ENCODE measurements at regions not wholly inside any gene's neighbourhood (a gene's known extent, or its start where the extent isn't known, plus 50 kb on each side); places are given as distances from the start of the nearest gene placed in this dataset.

- no peak for DNase-seq
- Mint-ChIP-seq H3K36me3 (ENCODE audit: unreplicated experiment) (no peaks in the 10 kb centered on the region), H3K27ac (ENCODE audit: unreplicated experiment) (no peak overlapping the region), H3K27me3 (ENCODE audit: unreplicated experiment) (peaks cover 2% of the 10 kb centered on the region), H3K4me3 (ENCODE audit: unreplicated experiment) (no peak overlapping the region), H3K9me3 (ENCODE audit: unreplicated experiment) (no peaks in the 10 kb centered on the region), H3K4me1 (ENCODE audit: low read depth, unreplicated experiment) (no peaks in the 10 kb centered on the region)
- TF ChIP-seq CTCF (IDR thresholded peaks at IDR 0.05; ENCODE audit: partially characterized antibody, unreplicated experiment): no peak
Observed at GRCh38 chr16:79965718-79966117, 365.2 kb upstream of the MAF start.

DNA sequence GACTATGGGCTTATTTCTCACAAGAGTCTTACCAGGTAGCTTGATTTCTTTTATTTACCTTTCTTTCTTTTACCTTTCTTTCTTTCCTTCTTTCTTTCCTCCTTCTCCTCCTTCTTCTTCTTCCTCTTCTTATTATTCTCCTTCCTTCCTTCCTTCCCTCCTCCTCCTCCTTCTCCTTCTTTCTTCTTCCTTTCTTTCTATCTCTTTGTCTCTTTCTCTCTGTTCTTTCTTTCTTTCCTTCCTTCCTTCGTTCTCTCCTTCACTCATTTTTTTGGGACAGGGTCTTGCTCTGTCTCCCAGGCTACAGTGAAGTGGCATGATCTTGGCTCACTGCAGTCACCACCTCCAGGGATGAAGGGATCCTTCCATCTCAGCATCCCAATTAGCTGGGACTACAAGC lies 363.6 kb upstream of the MAF start:
- H3K27ac Mint-ChIP-seq (ENCODE audit: unreplicated experiment): no peak overlapping the region
- no peak for DNase-seq
- TF ChIP-seq CTCF (IDR thresholded peaks at IDR 0.05; ENCODE audit: partially characterized antibody, unreplicated experiment): no peak
- no peaks in the 10 kb centered on the region for H3K36me3 Mint-ChIP-seq (ENCODE audit: unreplicated experiment)
- no peaks in the 10 kb centered on the region for H3K4me1 Mint-ChIP-seq (ENCODE audit: low read depth, unreplicated experiment)
- no peaks in the 10 kb centered on the region for H3K9me3 Mint-ChIP-seq (ENCODE audit: unreplicated experiment)
- H3K27me3 Mint-ChIP-seq (ENCODE audit: unreplicated experiment): peaks cover 2% of the 10 kb centered on the region
- no peak overlapping the region for H3K4me3 Mint-ChIP-seq (ENCODE audit: unreplicated experiment)

DNA sequence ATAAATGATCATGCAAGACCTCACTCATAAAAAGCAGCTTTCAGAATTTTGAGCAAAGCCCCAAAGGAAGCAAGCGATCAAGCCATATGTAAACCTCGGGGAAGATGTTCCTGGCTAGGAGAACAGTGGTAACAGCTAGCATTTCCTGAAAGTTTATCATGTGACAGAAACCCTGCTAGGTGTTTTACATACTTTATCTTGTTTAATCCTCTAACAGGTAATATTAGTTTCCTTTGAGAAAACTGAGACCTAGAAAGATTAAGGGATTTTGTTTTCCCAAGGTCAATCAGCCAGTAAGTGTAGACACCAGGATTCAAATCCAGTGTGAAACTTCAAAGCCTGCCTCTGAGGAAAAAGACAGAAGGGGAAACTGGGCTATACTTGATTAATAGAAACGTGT lies 362.4 kb upstream of the MAF start:
- Mint-ChIP-seq H3K9me3 (ENCODE audit: unreplicated experiment) (no peaks in the 10 kb centered on the region), H3K4me3 (ENCODE audit: unreplicated experiment) (no peak overlapping the region), H3K36me3 (ENCODE audit: unreplicated experiment) (no peaks in the 10 kb centered on the region), H3K4me1 (ENCODE audit: low read depth, unreplicated experiment) (no peaks in the 10 kb centered on the region), H3K27me3 (ENCODE audit: unreplicated experiment) (no peaks in the 10 kb centered on the region), H3K27ac (ENCODE audit: unreplicated experiment) (no peak overlapping the region)
- TF ChIP-seq CTCF (IDR thresholded peaks at IDR 0.05; ENCODE audit: partially characterized antibody, unreplicated experiment): no peak
- DNase-seq: no peak

DNA sequence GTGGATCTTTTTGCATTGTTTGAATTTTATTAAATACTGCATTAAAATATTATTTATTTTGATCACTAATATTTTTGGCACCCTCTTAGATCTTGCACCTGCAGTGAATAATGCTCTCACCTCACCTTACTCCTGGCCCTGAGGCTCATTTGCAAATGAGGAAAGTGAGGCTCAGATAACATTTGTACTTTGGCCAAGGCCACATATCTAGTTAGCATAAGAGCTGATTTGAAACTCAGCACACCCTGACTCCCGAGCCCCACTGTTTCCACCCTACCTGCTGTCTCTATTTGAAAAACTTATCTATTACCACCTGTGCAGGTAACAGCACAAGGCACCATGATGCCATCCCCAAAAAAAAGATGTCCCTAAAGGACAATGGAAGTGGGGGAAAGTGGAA lies 358.7 kb upstream of the MAF start:
- no peak for DNase-seq
- H3K27ac Mint-ChIP-seq (ENCODE audit: unreplicated experiment): no peak overlapping the region
- H3K4me1 Mint-ChIP-seq (ENCODE audit: low read depth, unreplicated experiment): no peaks in the 10 kb centered on the region
- H3K36me3 Mint-ChIP-seq (ENCODE audit: unreplicated experiment): no peaks in the 10 kb centered on the region
- H3K27me3 Mint-ChIP-seq (ENCODE audit: unreplicated experiment): no peaks in the 10 kb centered on the region
- no peak overlapping the region for H3K4me3 Mint-ChIP-seq (ENCODE audit: unreplicated experiment)
- no peaks in the 10 kb centered on the region for H3K9me3 Mint-ChIP-seq (ENCODE audit: unreplicated experiment)
- TF ChIP-seq CTCF (IDR thresholded peaks at IDR 0.05; ENCODE audit: partially characterized antibody, unreplicated experiment): no peak

- no peaks in the 10 kb centered on the region for H3K4me1 Mint-ChIP-seq (ENCODE audit: low read depth, unreplicated experiment)
- no peak for DNase-seq
- no peak overlapping the region for H3K4me3 Mint-ChIP-seq (ENCODE audit: unreplicated experiment)
- H3K27me3 Mint-ChIP-seq (ENCODE audit: unreplicated experiment): no peaks in the 10 kb centered on the region
- H3K9me3 Mint-ChIP-seq (ENCODE audit: unreplicated experiment): no peaks in the 10 kb centered on the region
- no peak for TF ChIP-seq CTCF (IDR thresholded peaks at IDR 0.05; ENCODE audit: partially characterized antibody, unreplicated experiment)
- H3K27ac Mint-ChIP-seq (ENCODE audit: unreplicated experiment): no peak overlapping the region
- no peaks in the 10 kb centered on the region for H3K36me3 Mint-ChIP-seq (ENCODE audit: unreplicated experiment)
Observed at GRCh38 chr16:79954921-79955705, 354.6 kb upstream of the MAF start.

Measured in glutamatergic neuron (in vitro differentiated cells).